Middle frontal gyrus (tissue), 1 donor: ENCODE measurements at regions not wholly inside any gene's neighbourhood (a gene's known extent, or its start where the extent isn't known, plus 50 kb on each side); places are given as distances from the start of the nearest gene placed in this dataset.

ENCODE experiments used
- DNase-seq: peaks from one replicate; pipeline ENCODE4 v3.0.0-alpha.2; 2015; ENCODE audit warnings: low spot score; ENCODE audit errors: extremely low spot score

DNA sequence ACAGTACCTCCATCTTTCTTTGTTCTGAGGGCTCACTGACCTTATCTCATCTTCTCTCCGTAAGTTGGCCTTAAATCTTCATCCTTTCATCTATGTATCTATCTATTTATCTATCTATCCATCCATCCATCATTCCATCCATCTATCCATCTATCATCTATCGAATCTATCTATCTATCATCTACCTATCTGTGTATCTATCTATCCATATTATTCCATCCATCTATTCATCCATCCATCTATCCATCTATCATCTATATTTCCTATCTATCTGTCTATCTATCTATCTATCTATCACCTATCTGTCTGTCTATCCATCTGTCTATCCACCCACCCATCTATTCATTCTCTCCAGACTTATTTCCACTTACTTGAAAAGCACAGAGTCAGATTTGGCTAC, 147.3 kb upstream of the PMEPA1 start:
- no peak for DNase-seq

DNA sequence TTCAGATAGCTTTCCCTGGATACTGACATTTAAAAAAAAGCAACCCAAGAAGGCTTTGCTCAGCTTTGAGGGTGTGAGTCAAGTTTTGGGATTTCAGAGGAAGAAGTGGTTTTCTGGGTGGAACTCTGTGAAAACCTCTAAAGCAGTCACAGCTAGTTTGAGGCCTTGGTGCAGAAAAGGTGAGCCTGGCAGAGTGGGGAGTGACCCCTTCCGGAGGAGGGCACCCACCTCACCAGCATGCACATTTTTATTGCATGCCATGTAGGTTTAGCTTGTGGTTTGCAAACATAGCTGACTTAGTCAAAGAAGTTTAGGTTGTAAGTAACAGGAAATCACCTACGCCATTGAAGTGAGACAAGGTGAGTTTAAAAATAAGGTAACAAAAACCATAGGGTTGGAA, 146.8 kb upstream of the PMEPA1 start:
- DNase-seq: no peak

- no peak for DNase-seq
These were observed 142.0 kb upstream of the PMEPA1 start for GRCh38 chr20:57851796-57852195.

DNA sequence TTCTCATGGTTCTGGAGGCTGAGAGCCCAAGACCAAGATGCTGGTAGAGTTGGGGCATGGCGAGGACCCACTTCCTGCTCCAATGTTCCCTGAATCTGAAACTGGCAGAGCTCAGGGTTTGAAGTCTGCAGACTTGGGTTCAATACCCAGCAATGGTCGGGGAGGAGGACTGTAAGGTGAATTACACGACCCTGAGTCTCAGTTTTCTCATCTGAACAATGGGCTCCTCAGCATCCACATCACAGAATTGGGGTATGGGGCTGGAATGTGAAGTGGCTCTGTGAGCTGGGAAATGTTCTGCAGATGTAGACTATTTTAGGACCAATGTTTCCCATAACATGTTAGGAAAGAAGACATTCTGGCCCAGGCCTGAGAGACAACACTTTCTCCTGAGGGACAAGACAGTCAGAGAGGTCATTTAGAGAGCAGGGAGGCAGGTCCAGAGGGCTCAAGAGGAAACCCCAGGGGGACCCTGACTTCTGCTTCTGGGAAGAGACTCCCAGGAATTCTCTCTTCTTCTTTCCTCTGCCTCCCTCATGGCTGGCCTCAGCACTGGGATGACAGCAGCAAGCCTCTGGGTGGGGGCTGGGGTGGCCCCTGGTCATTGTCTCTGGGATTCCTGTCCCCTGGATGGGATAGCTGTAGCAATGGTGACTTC, 141.3 kb upstream of the PMEPA1 start:
- DNase-seq: no peak

GRCh38 chr20:57849521-57850215, 139.9 kb upstream of the PMEPA1 start:
- no peak for DNase-seq

GRCh38 chr20:57849121-57849520, 139.3 kb upstream of the PMEPA1 start:
- no peak for DNase-seq

- no peak for DNase-seq
These were observed 138.5 kb upstream of the PMEPA1 start for GRCh38 chr20:57848282-57848681.

- DNase-seq: no peak
These were observed 137.3 kb upstream of the PMEPA1 start for GRCh38 chr20:57847104-57847503.

- no peak for DNase-seq
These were observed 135.1 kb upstream of the PMEPA1 start for GRCh38 chr20:57844626-57845596.

GRCh38 chr20:57843941-57844625, 134.3 kb upstream of the PMEPA1 start:
- no peak for DNase-seq

DNA sequence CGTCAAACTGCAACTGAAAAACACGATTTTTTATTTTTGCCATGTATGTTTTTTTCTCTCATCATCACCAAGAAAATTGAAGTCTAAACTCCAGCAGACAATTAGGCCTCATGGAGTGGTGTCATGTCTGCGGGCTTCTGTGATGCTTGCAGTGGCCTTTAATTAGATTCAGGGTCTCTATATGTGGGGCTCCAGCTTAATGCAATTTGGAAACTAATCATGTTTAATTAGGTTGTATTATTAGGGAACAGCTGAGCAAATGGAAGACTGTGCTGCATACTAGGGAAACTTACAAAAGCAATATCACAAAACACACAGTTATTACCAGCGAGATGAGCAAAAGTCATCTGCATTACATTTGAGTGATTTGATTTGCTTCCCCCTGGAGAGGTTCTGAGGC, 132.9 kb upstream of the PMEPA1 start:
- DNase-seq: no peak

DNA sequence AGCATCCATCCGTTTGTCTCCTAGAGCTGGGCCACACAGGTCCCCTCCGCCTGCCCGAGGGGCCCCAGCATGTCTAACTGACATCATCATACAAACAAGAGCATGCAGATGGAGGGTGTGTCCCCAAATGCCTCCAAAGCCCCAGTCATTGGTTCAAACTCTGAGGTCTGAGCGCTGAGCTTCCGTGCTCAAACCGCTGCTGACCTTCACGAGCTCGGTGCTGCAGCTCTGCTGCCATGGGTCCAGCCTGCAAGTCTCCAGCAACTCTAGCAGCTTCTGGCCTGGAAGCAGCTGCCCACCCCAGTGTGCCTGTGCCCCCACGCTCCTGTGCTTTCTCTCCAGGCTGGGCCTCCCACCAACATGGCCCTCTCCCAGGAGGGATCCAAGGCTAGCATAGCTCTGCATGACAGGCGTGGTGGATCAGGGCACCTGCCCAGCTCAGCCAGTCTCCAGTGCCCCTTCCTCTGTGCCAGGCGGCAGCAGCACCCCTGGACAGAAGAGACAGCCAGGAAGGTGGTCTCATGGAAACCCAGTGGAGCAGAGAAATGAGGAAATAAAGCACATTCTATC, 131.6 kb upstream of the PMEPA1 start:
- DNase-seq: no peak

- DNase-seq: no peak
These were observed 130.9 kb upstream of the PMEPA1 start for GRCh38 chr20:57840504-57841296.

- no peak for DNase-seq
These were observed 130.3 kb upstream of the PMEPA1 start for GRCh38 chr20:57840066-57840465.

GRCh38 chr20:57838670-57839151, 128.9 kb upstream of the PMEPA1 start:
- no peak for DNase-seq

GRCh38 chr20:57837208-57838035, 127.6 kb upstream of the PMEPA1 start:
- no peak for DNase-seq

DNA sequence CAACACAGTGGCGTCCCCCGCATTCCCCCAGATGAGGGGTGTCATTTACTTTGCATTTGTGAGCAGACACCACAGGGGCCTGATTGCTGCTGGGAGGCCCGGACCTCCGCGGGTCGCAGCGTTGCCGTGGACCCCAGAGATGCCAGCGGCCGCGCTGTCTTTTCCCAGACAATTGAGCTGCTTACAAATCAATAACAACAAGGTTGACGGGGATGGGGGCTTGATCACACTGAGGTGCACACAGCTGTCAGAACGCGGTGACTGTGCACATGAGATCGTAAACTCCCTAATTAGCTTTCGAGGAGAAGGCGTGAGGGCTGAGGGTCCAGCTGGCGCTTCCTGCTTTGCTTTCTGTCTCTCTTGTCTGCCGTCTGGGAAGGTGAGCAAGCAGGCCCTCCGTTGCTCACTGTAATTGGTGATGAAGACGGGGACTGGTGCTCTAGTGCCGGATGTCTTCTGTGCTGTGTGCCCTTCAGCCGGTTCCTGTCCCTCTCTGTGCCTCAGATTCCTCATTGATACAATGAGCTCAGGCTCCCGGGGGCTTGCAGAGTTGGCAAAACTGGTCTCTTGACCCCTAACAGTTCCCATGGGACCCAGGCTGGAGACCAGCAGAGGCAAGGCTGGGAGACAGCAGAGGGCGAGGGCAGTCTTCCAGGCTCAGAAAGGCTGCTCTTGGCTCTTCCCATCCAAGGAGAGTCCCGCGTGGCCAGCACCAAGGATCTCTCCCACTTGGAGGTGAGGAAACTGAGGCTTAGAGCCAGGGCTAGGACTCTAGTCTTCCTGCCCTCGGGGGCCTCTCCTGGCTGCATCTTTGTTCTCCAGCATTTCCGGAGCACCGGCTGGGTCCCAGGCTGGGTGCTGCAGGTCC, 126.0 kb upstream of the PMEPA1 start:
- DNase-seq: no peak

DNA sequence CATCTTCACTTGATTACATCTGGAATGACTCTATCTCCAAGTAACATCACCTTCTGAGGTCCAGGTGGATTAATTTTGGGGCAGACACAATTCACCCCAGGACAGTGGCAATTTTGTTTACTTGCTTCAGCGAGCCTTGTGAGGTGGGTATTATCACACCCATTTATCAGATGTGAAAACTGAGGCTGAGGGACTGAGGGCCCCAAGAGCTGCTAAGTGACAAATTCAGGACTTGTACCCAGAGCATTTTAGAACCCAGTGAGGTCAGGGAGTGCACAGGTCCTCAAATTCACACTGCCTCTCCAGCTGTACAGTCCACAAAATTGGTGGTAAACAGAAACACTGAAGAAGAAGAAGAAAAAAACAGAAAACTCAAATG, 125.2 kb upstream of the PMEPA1 start:
- no peak for DNase-seq
